GM23248 (cell line): ENCODE measurements at regions not wholly inside any gene's neighbourhood (a gene's known extent, or its start where the extent isn't known, plus 50 kb on each side); places are given as distances from the start of the nearest gene placed in this dataset.
"Not testable (repeated sequence)": the region's sequence is repeated elsewhere in the genome, so short reads cannot be mapped to it uniquely, and the experiment has no call there.

ENCODE experiments used
- DNase-seq: peaks from one replicate; pipeline ENCODE4 v3.0.0-alpha.2; 2015
- H2AFZ ChIP-seq: fragments of 200-600 bp; sonication (generic); 2 replicates; pipeline ENCODE4 v1.6.1; 2016; ENCODE audit warnings: antibody characterized with exemption
- H3F3A ChIP-seq: fragments of 200-600 bp; sonication (generic); 2 replicates; pipeline ENCODE4 v1.6.1; 2016; ENCODE audit warnings: mild to moderate bottlenecking, antibody characterized with exemption, mixed run types; ENCODE audit not compliant: insufficient read depth
- H3K27ac ChIP-seq: fragments of 200-600 bp; sonication (generic); 2 replicates; pipeline ENCODE4 v1.5.1; 2016; ENCODE audit warnings: mild to moderate bottlenecking
- H3K27me3 ChIP-seq: fragments of 200-600 bp; sonication (generic); replicated peaks from 2 replicates; pipeline ENCODE4 v1.6.1; 2016; ENCODE audit warnings: mild to moderate bottlenecking; ENCODE audit not compliant: insufficient read depth
- H3K36me3 ChIP-seq: fragments of 200-600 bp; sonication (generic); 2 replicates; pipeline ENCODE4 v1.6.1; 2016; ENCODE audit warnings: low read depth, mild to moderate bottlenecking
- H3K4me1 ChIP-seq: fragments of 200-600 bp; sonication (generic); 2 replicates; pipeline ENCODE4 v1.6.1; 2016; ENCODE audit warnings: mild to moderate bottlenecking; ENCODE audit not compliant: insufficient read depth
- H3K4me2 ChIP-seq: fragments of 200-600 bp; sonication (generic); one replicate; pipeline ENCODE4 v1.6.1; 2016; ENCODE audit warnings: mild to moderate bottlenecking; ENCODE audit not compliant: unreplicated experiment
- H3K4me3 ChIP-seq: fragments of 200-600 bp; sonication (generic); 2 replicates; pipeline ENCODE4 v1.5.1; 2016; ENCODE audit warnings: mild to moderate bottlenecking
- H3K79me2 ChIP-seq: fragments of 200-600 bp; sonication (generic); 2 replicates; pipeline ENCODE4 v1.6.1; 2016; ENCODE audit warnings: mild to moderate bottlenecking; ENCODE audit not compliant: insufficient read depth
- H3K9ac ChIP-seq: fragments of 200-600 bp; sonication (generic); 2 replicates; pipeline ENCODE4 v1.6.1; 2016; ENCODE audit warnings: mild to moderate bottlenecking
- H3K9me2 ChIP-seq: fragments of 200-600 bp; sonication (generic); 2 replicates; pipeline ENCODE4 v1.6.1; 2016; ENCODE audit warnings: mixed run types, mild to moderate bottlenecking, moderate library complexity; ENCODE audit not compliant: insufficient read depth
- H3K9me3 ChIP-seq: fragments of 200-600 bp; sonication (generic); one replicate; pipeline ENCODE4 v1.6.1; 2017; ENCODE audit warnings: low read depth
- H4K20me1 ChIP-seq: fragments of 200-600 bp; sonication (generic); 2 replicates; pipeline ENCODE4 v1.6.0; 2016; ENCODE audit not compliant: insufficient read depth
- EZH2 ChIP-seq: fragments of 200-600 bp; sonication (generic); IDR thresholded peaks from 2 replicates; pipeline ENCODE4 v1.6.1; 2018; ENCODE audit warnings: antibody characterized with exemption, mild to moderate bottlenecking; ENCODE audit not compliant: insufficient read depth, poor library complexity, severe bottlenecking
- EZH2phosphoT487 ChIP-seq: fragments of 200-600 bp; sonication (generic); IDR thresholded peaks from 2 replicates; pipeline ENCODE4 v1.6.1; 2018; ENCODE audit warnings: antibody characterized with exemption, moderate library complexity, mild to moderate bottlenecking, low read depth; ENCODE audit not compliant: insufficient read depth
- WGBS, 2 experiments: methylation state at CpG; one replicate each; pipeline ENCODE4 v1.1.6; 2015 to 2017; ENCODE audit warnings: low lambda C conversion rate in 2 of 2, low coverage in 1 of 2; ENCODE audit errors: missing lambda C conversion rate in 2 of 2; 5-methylcytosine and 5-hydroxymethylcytosine counted together
- in situ Hi-C: fragments of 300-500 bp; cut with MboI; formaldehyde crosslinking; loops from 2 replicates; pipeline ENCODE4 v1.15.0; 2020

DNA sequence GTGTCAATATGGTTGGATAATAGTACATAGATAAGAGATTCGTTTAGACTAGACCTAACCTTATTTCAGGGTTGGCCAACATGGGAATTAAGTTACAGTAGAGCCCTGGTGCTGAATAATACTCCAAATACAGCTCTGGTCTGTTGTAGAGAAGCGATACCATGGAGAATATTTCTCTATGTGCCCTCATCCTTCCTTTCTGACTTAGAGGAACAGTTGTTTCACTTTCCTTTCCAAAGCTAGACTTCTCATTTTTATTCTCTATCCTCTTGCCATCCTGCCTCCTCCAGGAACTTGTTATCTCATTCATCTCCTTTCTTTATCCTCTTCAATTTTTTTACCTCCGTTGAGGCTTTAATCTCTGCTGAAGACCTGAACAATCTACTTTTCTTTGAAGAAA, 68.9 kb downstream of the EDN1 start:
- Histone ChIP-seq H3K27ac (no peak overlapping the region), H3K36me3 (no peaks in the 10 kb centered on the region), H3K9me3 (no peaks in the 10 kb centered on the region), H3K27me3 (no peaks in the 10 kb centered on the region), H3K79me2 (no peaks in the 10 kb centered on the region), H3K9me2 (no peaks in the 10 kb centered on the region), H3F3A (no peaks in the 10 kb centered on the region), H3K4me3 (no peak overlapping the region), H4K20me1 (no peaks in the 10 kb centered on the region), H3K4me2 (no peak overlapping the region), H3K4me1 (0 out of 2 replicates have a peak, but pooled peaks cover 10% of the 10 kb centered on the region), H2AFZ (no peak overlapping the region), H3K9ac (no peak overlapping the region)
- in situ Hi-C loops: no loop called here
- TF ChIP-seq EZH2phosphoT487: no peak
- no peak for TF ChIP-seq EZH2
- 74 to 85% methylated on average over 3 of the region's 3 CpGs for WGBS, 2 experiments
- DNase-seq: no peak

- TF ChIP-seq EZH2 (no peak), EZH2phosphoT487 (no peak)
Measured at GRCh38 chr6:12361042-12361765, 71.0 kb downstream of the EDN1 start.

GRCh38 chr6:12363277-12363650, 73.1 kb downstream of the EDN1 start:
- H3K9me3 ChIP-seq, H3F3A ChIP-seq, H4K20me1 ChIP-seq, in situ Hi-C loops, H3K27me3 ChIP-seq, H2AFZ ChIP-seq, H3K4me2 ChIP-seq, H3K9ac ChIP-seq, H3K4me1 ChIP-seq, H3K4me3 ChIP-seq, H3K9me2 ChIP-seq, H3K36me3 ChIP-seq, H3K79me2 ChIP-seq, H3K27ac ChIP-seq, DNase-seq: not testable (repeated sequence)
- WGBS, 2 experiments: 91 to 92% methylated on average over 6 of the region's 6 CpGs

More at GRCh38 chr6:12361042-12361765, 71.0 kb downstream of the EDN1 start:
- H3K4me1 ChIP-seq: 0 out of 2 replicates have a peak, but pooled peaks cover 10% of the 10 kb centered on the region
- H3K36me3 ChIP-seq: no peaks in the 10 kb centered on the region
- no peak overlapping the region for H3K9ac ChIP-seq
- H3F3A ChIP-seq: no peaks in the 10 kb centered on the region
- in situ Hi-C loops: no loop called here
- no peak overlapping the region for H3K4me2 ChIP-seq
- no peaks in the 10 kb centered on the region for H3K79me2 ChIP-seq
- no peaks in the 10 kb centered on the region for H3K9me2 ChIP-seq
- H3K27ac ChIP-seq: no peak overlapping the region
- H3K9me3 ChIP-seq: no peaks in the 10 kb centered on the region
- 77% methylated on average over 2 of the region's 2 CpGs for WGBS, 2 experiments
- no peak overlapping the region for H3K4me3 ChIP-seq
- H2AFZ ChIP-seq: no peak overlapping the region
- no peaks in the 10 kb centered on the region for H3K27me3 ChIP-seq
- no peak for DNase-seq
- no peaks in the 10 kb centered on the region for H4K20me1 ChIP-seq

DNA sequence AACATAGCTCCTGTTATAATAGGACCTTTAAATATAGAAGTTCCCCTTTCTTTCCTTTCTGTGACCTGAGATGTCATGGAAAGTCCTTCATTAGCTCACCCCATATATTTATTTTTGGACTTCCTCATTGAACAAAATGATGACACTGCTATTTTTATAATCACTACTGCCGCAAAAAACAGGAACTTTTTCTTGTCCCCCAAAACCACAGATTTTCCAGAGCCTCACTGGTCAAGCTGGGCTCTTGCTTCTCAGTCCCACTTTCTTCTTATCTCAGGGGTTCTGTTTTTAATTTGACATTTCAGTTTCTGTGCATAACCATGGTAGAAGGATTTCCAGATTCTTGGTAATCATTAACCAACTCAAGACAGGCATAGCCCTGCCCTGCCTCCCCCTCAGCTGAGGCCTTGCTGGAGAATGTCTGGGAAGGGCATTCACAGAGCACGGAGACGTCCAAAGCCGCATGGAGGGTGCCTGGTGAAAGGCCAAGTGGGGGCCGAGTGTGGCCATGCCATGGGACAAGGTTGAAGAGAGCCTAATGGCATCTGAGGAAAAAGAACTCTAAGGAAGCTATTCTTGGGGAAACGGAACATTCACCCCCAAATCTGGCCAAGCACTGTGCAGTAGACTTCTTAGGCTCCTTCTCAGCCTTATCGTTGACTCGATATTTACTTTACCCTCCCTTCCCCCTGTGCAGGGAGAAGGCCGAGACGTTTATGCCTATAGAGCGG, 73.7 kb downstream of the EDN1 start:
- DNase-seq: no peak
- 87 to 89% methylated on average over 11 of the region's 11 CpGs for WGBS, 2 experiments
- H3K4me3 ChIP-seq: no peak overlapping the region
- no peak overlapping the region for H3K9ac ChIP-seq
- H3K27me3 ChIP-seq: no peaks in the 10 kb centered on the region
- TF ChIP-seq EZH2phosphoT487: no peak
- TF ChIP-seq EZH2: no peak
- H4K20me1 ChIP-seq: no peaks in the 10 kb centered on the region
- H3F3A ChIP-seq: no peaks in the 10 kb centered on the region
- H3K4me1 ChIP-seq: no peaks in the 10 kb centered on the region
- no peaks in the 10 kb centered on the region for H3K79me2 ChIP-seq
- no peaks in the 10 kb centered on the region for H3K9me3 ChIP-seq
- in situ Hi-C loops: no loop called here
- H3K27ac ChIP-seq: no peak overlapping the region
- no peak overlapping the region for H2AFZ ChIP-seq
- no peaks in the 10 kb centered on the region for H3K36me3 ChIP-seq
- no peak overlapping the region for H3K4me2 ChIP-seq
- no peaks in the 10 kb centered on the region for H3K9me2 ChIP-seq

DNA sequence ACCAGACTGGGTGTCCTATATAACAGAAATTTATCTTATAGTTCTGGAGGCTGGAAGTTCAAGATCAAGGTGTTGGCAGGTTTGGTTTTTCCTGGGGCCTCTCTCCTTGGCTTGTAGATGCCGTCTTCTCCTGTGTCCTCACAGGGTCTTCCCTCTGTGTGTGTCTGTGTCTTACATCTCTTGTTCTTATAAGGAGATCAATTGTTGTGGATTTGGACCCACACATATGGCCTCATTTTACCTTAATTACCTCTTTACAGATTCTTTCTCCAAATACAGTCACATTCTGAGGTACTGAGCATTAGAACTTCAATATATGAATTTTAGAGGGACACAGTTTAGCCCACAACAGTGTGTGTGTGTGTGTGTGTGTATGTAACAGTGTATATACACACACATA, 74.5 kb downstream of the EDN1 start:
- 75 to 100% methylated on average over 1 of the region's 1 CpG for WGBS, 2 experiments
- Histone ChIP-seq H4K20me1 (no peaks in the 10 kb centered on the region), H3K4me3 (no peak overlapping the region), H3K27ac (no peak overlapping the region), H3F3A (no peaks in the 10 kb centered on the region), H3K9me3 (no peaks in the 10 kb centered on the region), H3K79me2 (no peaks in the 10 kb centered on the region), H2AFZ (no peak overlapping the region), H3K27me3 (no peaks in the 10 kb centered on the region), H3K9ac (no peak overlapping the region), H3K4me1 (no peaks in the 10 kb centered on the region), H3K9me2 (no peaks in the 10 kb centered on the region), H3K4me2 (no peak overlapping the region), H3K36me3 (no peaks in the 10 kb centered on the region)
- TF ChIP-seq EZH2 (no peak), EZH2phosphoT487 (no peak)
- DNase-seq: no peak
- in situ Hi-C loops: no loop called here
